Osteoblast (primary cell): ENCODE measurements at regions not wholly inside any gene's neighbourhood (a gene's known extent, or its start where the extent isn't known, plus 50 kb on each side); places are given as distances from the start of the nearest gene placed in this dataset.

Experiments
- DNase-seq: peaks from one replicate; pipeline ENCODE4 v3.0.0; 2011; ENCODE audit warnings: low spot score, mixed read lengths; ENCODE audit not compliant: insufficient read length; ENCODE audit errors: missing footprints
- H2AFZ ChIP-seq: 2 replicates; pipeline ENCODE4 v1.6.0; 2011; ENCODE audit warnings: mild to moderate bottlenecking, low read length
- H3K27ac ChIP-seq: 2 replicates; pipeline ENCODE4 v1.5.1; 2011; ENCODE audit warnings: mild to moderate bottlenecking, low read depth, low read length, moderate library complexity
- H3K27me3 ChIP-seq: 2 replicates; pipeline ENCODE4 v1.6.0; 2012; ENCODE audit warnings: mild to moderate bottlenecking, control low read depth, inconsistent platforms, low read length, moderate library complexity; ENCODE audit not compliant: insufficient read depth
- H3K36me3 ChIP-seq: 2 replicates; pipeline ENCODE4 v1.5.1; 2011; ENCODE audit warnings: mild to moderate bottlenecking, low read length, control low read depth, moderate library complexity; ENCODE audit not compliant: insufficient read depth
- H3K4me1 ChIP-seq: 2 replicates; pipeline ENCODE4 v1.5.1; 2011; ENCODE audit warnings: mild to moderate bottlenecking, low read length, control low read depth, moderate library complexity; ENCODE audit not compliant: insufficient read depth
- H3K4me2 ChIP-seq: 2 replicates; pipeline ENCODE4 v1.6.0; 2011; ENCODE audit warnings: mild to moderate bottlenecking, low read length; ENCODE audit not compliant: insufficient read depth
- H3K4me3 ChIP-seq: fragments of 200-600 bp; sonication (generic); 3 replicates; pipeline ENCODE4 v1.5.1; 2012; ENCODE audit warnings: mild to moderate bottlenecking, low read length, inconsistent platforms; ENCODE audit not compliant: insufficient read depth
- H3K79me2 ChIP-seq: 2 replicates; pipeline ENCODE4 v1.6.0; 2012; ENCODE audit warnings: mild to moderate bottlenecking, low read length, control low read depth, inconsistent platforms; ENCODE audit not compliant: insufficient read depth
- H3K9me3 ChIP-seq: 2 replicates; pipeline ENCODE4 v1.5.1; 2011; ENCODE audit warnings: low read depth, low read length, control low read depth
- H4K20me1 ChIP-seq: 2 replicates; pipeline ENCODE4 v1.6.0; 2012; ENCODE audit warnings: mild to moderate bottlenecking, low read length, control low read depth; ENCODE audit not compliant: insufficient read depth
- TF ChIP-seq, protein P1 (sequence below): IDR thresholded peaks from 2 replicates; pipeline ENCODE4 v1.5.1; 2011; ENCODE audit warnings: mild to moderate bottlenecking, low read depth, low read length, moderate library complexity; ENCODE audit errors: extremely low read depth

DNA sequence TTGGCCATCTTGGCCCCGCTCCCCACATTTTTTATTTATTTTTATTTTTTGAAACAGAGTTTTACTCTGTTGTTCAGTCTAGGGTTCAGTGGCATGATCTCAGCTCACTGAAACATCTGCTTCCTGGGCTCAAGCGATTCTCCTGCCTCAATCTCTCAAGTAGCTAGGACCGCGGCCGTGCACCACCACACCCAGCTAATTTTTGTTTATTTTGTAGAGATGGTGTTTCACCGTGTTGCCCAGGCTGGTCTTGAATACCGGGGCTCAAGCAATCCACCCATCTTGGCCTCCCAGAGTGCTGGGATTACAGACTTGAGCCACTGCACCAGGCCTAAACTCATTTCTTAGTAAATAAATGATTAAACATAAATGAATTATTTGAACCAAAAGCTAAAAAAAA, 322.0 kb upstream of the LCORL start:
- no peaks in the 10 kb centered on the region for H3K27me3 ChIP-seq
- H3K4me1 ChIP-seq: no peaks in the 10 kb centered on the region
- H3K79me2 ChIP-seq: no peaks in the 10 kb centered on the region
- no peaks in the 10 kb centered on the region for H3K9me3 ChIP-seq
- TF ChIP-seq, protein P1, sequence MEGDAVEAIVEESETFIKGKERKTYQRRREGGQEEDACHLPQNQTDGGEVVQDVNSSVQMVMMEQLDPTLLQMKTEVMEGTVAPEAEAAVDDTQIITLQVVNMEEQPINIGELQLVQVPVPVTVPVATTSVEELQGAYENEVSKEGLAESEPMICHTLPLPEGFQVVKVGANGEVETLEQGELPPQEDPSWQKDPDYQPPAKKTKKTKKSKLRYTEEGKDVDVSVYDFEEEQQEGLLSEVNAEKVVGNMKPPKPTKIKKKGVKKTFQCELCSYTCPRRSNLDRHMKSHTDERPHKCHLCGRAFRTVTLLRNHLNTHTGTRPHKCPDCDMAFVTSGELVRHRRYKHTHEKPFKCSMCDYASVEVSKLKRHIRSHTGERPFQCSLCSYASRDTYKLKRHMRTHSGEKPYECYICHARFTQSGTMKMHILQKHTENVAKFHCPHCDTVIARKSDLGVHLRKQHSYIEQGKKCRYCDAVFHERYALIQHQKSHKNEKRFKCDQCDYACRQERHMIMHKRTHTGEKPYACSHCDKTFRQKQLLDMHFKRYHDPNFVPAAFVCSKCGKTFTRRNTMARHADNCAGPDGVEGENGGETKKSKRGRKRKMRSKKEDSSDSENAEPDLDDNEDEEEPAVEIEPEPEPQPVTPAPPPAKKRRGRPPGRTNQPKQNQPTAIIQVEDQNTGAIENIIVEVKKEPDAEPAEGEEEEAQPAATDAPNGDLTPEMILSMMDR: no peak
- no peak overlapping the region for H3K27ac ChIP-seq
- no peak overlapping the region for H2AFZ ChIP-seq
- no peak for DNase-seq
- H3K36me3 ChIP-seq: no peaks in the 10 kb centered on the region
- no peak overlapping the region for H3K4me3 ChIP-seq
- no peaks in the 10 kb centered on the region for H4K20me1 ChIP-seq
- no peak overlapping the region for H3K4me2 ChIP-seq

DNA sequence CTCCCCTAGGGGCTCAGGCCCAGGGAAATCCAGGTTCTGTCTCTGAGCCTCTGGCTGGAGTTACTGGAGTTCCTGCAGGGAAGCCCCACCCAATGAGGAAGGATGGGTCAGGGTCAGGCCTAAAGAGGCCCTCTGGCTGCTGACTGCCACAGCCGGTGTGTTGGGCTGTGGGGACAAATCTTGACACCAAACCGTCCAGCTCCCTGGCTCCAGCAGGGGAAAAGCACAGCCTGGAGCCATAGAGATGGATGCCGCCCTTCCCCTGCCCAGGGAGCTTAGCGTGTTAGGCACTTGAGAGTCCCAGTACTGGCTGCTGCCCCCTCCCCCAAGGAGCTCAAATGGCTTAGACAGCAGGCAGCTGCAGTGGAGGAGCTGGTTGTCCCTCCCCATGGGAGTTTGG, 321.3 kb upstream of the LCORL start:
- no peaks in the 10 kb centered on the region for H3K27me3 ChIP-seq
- H3K4me1 ChIP-seq: no peaks in the 10 kb centered on the region
- H3K36me3 ChIP-seq: no peaks in the 10 kb centered on the region
- no peaks in the 10 kb centered on the region for H3K79me2 ChIP-seq
- no peaks in the 10 kb centered on the region for H4K20me1 ChIP-seq
- H3K4me3 ChIP-seq: no peak overlapping the region
- H3K9me3 ChIP-seq: no peaks in the 10 kb centered on the region
- H3K4me2 ChIP-seq: no peak overlapping the region
- no peak overlapping the region for H2AFZ ChIP-seq
- no peak for DNase-seq
- no peak overlapping the region for H3K27ac ChIP-seq
- TF ChIP-seq, protein P1: no peak

DNA sequence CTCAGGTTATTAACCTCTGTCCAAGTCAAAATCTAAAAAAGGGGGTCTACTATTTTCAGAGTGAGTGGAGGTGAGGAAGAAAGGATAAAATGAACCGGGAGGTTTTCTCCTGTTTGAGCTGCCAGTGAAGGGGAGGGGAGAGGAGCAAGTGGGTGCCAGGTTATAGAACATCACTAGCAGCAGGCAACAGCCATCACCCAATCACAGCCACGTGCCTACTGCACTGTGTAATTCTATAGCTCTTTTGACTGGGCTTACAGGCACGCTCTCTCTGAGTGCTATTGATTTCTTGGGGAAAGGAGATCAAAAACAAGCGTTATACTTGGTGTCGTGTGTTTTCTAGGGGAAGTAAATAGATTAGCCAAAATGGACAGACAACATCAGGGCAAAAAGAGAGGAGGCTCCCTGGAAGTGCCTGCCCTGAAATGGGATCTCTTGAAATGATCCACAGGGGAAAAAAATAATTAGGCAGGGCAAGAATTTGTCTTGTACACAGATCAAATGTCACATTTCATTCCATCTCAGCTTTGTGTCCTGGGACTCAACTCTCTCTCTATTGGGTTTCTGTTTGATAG, 300.5 kb upstream of the LCORL start:
- H3K4me1 ChIP-seq: no peaks in the 10 kb centered on the region
- TF ChIP-seq, protein P1: no peak
- H4K20me1 ChIP-seq: no peaks in the 10 kb centered on the region
- no peak overlapping the region for H2AFZ ChIP-seq
- H3K4me3 ChIP-seq: no peak overlapping the region
- DNase-seq: no peak
- H3K9me3 ChIP-seq: no peaks in the 10 kb centered on the region
- H3K79me2 ChIP-seq: no peaks in the 10 kb centered on the region
- H3K27me3 ChIP-seq: no peaks in the 10 kb centered on the region
- H3K27ac ChIP-seq: no peak overlapping the region
- no peak overlapping the region for H3K4me2 ChIP-seq
- no peaks in the 10 kb centered on the region for H3K36me3 ChIP-seq

DNA sequence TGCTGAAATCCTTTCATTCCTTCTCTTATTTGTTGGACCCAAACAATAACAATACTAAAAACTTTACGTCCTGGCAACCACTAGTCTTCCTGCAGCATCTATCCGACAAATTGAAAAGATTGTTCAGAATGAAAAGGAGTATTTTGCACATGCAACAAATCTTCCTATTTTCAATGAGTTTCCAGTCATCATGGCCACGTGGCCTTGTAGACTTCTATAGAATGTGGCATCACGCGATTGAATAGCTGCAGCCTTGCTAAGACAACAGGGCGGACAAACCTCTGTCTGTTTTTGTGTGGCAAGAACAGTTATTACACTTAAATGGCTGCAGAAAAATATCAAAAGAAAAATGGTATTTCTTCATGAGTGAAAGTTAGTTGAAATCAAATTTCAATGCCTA, 297.9 kb upstream of the LCORL start:
- Histone ChIP-seq H3K79me2 (no peaks in the 10 kb centered on the region), H4K20me1 (no peaks in the 10 kb centered on the region), H3K4me2 (no peak overlapping the region), H3K27ac (no peak overlapping the region), H2AFZ (no peak overlapping the region), H3K4me1 (no peaks in the 10 kb centered on the region), H3K36me3 (no peaks in the 10 kb centered on the region), H3K27me3 (no peaks in the 10 kb centered on the region), H3K9me3 (no peaks in the 10 kb centered on the region), H3K4me3 (no peak overlapping the region)
- TF ChIP-seq, protein P1: no peak
- DNase-seq: no peak
